ENCODE measurements at regions not wholly inside any gene's neighbourhood (a gene's known extent, or its start where the extent isn't known, plus 50 kb on each side); places are given as distances from the start of the nearest gene placed in this dataset.
A peak's percentile ranks its signal among the peaks of the same experiment; 100 is the strongest.

DNA sequence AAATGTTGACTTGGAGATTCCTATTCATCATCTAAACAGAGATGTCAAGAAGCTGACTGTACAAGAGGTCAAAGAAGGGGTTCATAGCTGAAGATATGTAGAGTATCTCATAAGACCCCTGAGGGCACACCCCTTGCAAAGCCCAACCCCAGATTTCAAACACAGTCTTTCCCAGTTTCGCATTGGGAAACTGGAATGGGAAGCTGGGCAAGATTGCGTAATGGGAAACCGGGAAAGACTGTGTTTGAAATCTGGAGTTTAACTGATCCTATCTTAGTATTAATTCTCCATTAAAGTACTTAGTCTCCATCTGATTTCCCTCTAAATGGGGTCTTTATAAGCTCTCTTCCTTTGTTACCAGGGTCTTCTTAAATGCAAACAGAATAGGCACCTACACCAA lies 99.5 kb downstream of the FAM76B start:
- no peak for DNase-seq

GRCh38 chr11:95688501-95689222 lies 100.9 kb downstream of the FAM76B start:
- DNase-seq: no peak

GRCh38 chr11:95688015-95688414 lies 101.6 kb downstream of the FAM76B start:
- no peak for DNase-seq

GRCh38 chr11:95686265-95686664 lies 103.3 kb downstream of the FAM76B start:
- no peak for DNase-seq

GRCh38 chr11:95684701-95685100 lies 104.9 kb downstream of the FAM76B start:
- no peak for DNase-seq

- DNase-seq: no peak
These were observed 105.4 kb downstream of the FAM76B start for GRCh38 chr11:95684170-95684569.

DNA sequence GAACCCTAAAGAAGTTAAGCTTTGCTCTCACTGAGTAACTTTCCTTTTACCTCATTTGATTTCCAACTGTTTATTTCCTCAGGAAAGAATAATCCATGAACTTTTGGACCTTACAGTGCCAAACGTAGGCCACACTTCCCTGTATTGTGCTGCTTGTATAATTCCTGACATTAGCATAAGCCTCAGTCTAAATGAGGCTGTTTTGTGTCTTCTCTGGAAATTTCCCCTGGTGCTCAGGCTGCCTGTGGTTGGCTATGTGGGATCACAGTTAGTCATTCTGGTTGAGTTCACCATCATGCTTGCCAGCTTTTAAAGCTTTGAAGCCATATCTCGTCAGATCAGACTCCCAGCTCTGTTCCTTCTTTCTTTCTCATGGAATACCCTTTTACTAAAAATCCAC lies 107.0 kb downstream of the FAM76B start:
- no peak for DNase-seq

- DNase-seq: no peak
These were observed 109.2 kb downstream of the FAM76B start for GRCh38 chr11:95680169-95680929.

DNA sequence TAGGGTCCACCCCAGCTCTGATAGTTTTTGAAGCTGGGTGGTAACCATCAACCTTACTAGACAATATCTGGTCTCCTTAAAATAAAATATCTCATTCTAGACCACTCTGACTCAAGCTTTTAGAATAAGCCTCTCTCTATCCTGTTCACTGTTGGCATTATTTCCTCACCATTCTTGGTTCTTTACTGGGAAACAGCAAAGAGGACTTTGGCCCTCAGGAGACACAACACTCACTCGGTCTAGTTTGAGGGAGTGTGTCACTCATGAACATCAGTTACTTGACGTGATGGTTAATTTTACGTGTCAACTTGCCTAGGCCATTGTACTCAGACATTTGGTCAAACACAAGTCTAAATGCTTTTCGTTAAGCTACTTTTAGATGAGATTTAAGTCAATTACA lies 110.6 kb downstream of the FAM76B start:
- DNase-seq: no peak

DNA sequence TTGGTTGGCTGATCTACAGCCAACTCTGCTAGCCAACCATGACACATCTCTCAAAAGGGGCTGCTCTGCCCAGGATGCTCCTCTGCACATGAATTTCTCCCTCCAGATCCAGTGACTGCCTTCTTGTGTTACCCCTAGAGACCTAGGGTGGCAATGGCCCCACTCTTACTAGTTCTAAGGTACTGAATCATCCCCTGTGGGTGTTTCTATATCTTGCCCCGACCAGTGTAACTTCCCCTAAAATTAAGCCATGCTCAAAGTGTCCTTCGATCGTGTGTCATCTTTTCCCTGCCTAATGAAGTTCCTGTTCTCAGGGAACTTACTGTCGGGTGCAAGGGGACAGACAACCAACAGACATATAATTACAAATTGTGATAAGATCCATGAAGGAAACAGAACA lies 113.3 kb downstream of the FAM76B start:
- DNase-seq: no peak

DNA sequence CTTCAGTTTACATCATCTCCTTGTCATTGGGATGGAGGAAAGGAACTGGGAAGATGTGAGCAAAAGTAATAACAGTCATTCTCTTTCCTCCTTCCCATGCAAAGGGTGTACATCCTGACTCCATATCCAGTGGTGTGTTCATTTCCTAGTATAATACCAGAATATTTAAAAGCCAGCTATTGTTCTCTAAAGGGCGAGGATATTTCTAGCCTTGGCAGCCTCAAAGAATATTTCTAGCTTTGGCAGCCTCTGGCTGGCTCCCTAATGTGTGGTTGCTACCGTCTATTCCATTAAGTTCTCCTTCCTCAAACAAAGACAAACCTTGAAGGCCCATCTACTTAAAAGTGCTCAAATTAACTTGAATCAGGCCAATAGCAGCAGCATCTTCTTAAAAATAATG lies 114.0 kb downstream of the FAM76B start:
- no peak for DNase-seq

- no peak for DNase-seq
These were observed 114.8 kb downstream of the FAM76B start for GRCh38 chr11:95674657-95675358.

GRCh38 chr11:95671768-95672167 lies 117.8 kb downstream of the FAM76B start:
- DNase-seq: peak; percentile 72

- no peak for DNase-seq
These were observed 121.5 kb downstream of the FAM76B start for GRCh38 chr11:95668131-95668530.

DNA sequence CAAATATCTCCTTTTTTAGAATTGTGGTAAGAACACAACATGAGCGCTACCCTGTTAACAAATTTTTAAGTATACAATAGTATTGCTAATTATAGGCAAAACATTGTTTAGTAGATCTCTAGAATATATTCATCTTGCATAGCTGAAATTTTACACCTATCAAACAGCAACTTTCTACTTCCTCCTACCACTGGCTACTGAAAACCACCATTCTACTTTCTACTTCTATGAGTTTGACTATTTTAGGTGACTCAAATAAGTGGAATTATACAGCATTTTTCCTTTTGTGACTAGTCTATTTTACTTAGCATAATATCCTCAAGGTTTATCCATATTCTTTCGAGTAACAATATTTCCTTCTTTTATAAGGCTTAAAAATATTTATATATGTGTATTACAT lies 128.4 kb downstream of the FAM76B start:
- no peak for DNase-seq

DNA sequence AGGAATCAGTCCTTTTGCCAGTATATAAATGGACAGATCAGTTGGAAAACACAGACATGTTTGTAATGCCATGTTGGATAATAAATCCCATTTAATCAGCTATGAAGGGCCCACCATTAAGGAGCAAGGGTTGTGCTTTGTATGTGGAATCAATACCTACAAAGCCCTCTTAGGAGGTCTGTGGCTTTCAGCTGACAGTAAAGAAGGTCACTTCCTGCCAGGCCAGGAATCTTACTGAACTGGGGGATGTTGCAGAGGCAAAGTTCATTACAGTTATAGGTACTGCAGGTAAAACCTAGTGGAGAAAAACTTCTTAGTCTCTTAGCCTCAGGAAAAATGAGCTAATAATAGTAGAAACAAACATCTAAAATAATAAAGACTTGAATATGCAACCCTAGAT lies 129.5 kb downstream of the FAM76B start:
- DNase-seq: no peak

GRCh38 chr11:95659088-95659487 lies 130.5 kb downstream of the FAM76B start:
- no peak for DNase-seq

- DNase-seq: no peak
These were observed 134.0 kb downstream of the FAM76B start for GRCh38 chr11:95655536-95655935.

GRCh38 chr11:95653680-95654079 lies 135.9 kb downstream of the FAM76B start:
- DNase-seq: no peak

DNA sequence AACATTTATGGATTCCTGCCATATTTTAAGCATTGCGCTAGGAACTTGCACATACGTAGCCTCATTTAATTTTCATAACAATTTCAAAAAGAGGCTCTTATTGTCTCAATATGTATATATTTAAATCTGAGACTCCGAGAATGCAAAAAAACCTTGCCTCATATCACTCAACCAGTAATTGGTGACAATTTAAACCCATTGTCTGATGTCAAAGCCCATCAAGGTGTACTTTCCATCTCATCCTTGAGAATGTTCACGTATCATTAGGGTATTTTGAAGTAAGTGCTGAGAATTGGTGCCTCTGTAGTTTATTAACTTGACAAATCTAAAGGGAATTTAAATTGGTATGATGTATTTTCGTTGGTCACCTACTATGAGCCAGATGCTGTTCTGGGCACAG lies 136.5 kb downstream of the FAM76B start:
- no peak for DNase-seq

DNA sequence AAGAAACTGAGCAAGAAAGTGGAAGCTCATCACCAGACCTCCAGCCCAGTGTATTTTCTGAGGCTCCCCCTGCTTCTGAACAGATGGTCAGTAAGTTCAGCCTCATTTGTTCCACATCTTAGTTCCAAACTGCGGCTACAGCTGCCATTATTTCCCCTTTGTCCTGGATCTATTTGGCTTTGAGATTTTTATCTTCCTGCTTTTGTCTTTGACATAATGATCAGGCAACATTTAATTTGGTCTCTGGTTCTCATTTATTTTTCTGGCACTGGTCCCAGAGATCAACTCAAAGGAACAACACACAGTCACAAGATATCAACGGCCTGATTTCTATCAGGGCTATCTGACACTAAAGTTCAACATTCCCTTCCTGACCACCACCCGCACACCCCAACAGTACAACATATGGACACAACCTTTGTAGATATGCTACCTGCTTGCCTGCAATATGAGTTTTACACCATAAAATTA lies 137.5 kb downstream of the FAM76B start:
- peak; percentile 11 for DNase-seq

- DNase-seq: no peak
These were observed 139.3 kb downstream of the FAM76B start for GRCh38 chr11:95650276-95650675.

- no peak for DNase-seq
These were observed 141.7 kb downstream of the FAM76B start for GRCh38 chr11:95647871-95648270.

- no peak for DNase-seq
These were observed 142.2 kb downstream of the FAM76B start for GRCh38 chr11:95647355-95647754.
